ENCODE measurements at regions not wholly inside any gene's neighbourhood (a gene's known extent, or its start where the extent isn't known, plus 50 kb on each side); places are given as distances from the start of the nearest gene placed in this dataset.

DNA sequence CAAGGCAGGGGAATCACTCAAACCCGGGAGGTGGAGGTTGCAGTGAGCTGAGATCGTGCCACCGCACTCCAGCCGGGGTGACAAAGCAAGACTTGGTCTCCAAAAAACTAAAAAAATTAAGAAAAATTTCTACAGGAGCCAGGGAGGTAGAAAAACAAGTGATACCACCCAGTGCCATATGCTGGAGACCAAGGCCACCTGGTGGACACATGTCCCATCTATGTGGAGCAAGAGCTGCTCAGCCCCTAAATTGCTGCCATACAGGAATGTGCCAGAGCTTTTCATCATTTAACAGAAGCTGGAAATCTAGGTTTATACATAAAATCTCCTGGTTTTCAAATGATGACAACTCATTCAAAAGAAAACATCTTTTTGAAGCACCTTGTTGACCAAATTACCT lies 61.4 kb upstream of the ELK3 start:
- DNase-seq, result no peak

DNA sequence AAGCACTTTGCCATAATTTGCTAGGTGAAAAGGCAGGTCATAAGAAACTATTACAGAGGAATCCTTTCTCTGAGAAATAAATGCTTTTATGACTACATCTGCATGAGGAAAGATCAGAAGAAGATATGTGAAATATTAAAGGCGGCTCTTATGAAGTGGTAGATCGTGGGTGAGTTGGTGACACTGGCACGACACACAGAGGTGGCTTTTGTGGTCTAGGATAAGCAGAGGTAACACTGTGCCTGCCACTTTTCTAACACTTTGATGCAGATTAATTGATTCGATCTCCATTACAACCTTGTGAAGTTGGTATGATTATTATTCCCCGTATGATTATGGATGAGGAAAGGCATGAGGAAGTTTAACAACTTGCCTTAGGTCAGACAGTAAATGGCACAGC lies 60.0 kb upstream of the ELK3 start:
- no peak for DNase-seq

- no peak for DNase-seq
These were observed 58.0 kb upstream of the ELK3 start for GRCh38 chr12:96136161-96136560.

DNA sequence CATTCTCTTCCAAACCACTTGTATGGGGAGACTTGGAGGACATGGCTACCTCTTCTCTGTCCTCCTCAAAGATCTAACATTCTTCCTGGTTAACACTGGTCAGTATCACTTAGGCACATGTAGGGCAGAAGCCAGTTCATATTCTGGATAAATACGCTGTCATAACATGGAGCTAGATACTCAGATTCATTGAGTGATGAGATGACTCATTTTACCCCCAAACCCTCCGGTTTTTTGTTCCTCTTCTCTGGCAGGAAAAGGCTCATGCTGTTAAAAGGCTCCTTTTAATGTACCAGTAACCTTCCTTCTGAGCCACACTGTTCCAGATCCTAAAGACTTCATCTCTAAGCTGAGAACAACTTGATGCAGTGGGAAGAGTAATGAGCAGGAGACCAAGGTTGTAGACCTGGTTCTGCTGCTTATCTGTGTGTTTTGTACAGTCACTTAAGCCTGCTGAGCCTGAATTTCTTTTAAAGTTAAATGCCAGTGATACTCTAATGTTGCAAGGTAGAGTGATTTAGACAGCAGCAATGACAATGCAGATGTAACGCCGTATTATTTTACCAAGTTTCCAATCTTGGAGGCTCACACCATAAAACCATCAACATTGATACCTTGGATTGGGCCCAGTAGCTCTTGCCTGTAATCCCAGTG lies 57.3 kb upstream of the ELK3 start:
- no peak for DNase-seq

GRCh38 chr12:96140174-96140573 lies 54.0 kb upstream of the ELK3 start:
- no peak for DNase-seq

DNA sequence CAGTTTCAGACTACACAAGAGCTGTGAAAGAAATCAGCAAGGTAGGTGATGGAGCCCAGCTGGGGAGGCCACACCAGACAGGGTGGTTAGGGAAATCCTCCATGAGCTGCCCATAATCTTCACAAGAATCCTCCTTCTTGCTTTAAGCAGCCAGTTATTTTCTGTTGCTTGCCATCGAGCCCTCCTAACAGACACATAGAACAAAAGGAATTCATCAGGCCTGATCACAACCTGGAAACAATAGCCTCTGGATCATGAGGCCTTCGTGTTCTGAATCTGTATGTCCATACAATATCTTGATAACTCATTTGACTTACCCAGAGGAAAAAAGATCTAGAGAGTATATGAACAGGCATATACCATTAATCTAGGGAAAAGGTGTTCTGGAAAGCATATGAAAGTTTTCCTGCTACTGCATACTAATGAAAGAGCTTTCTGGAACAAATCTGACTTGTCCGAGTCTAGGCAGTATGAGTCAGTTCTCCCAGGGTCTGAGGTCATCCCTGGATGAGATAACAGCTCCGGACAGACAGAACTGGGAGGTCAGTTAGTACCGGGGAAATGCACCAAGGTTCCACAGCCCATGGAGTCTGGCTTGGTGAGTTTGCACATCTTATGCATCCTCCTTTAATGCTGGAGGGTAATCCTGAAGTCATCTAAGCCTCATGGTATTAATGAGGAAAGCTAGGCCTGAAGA lies 52.8 kb upstream of the ELK3 start:
- DNase-seq, result no peak

- no peak for DNase-seq
These were observed 50.8 kb upstream of the ELK3 start for GRCh38 chr12:96143392-96143791.

DNA sequence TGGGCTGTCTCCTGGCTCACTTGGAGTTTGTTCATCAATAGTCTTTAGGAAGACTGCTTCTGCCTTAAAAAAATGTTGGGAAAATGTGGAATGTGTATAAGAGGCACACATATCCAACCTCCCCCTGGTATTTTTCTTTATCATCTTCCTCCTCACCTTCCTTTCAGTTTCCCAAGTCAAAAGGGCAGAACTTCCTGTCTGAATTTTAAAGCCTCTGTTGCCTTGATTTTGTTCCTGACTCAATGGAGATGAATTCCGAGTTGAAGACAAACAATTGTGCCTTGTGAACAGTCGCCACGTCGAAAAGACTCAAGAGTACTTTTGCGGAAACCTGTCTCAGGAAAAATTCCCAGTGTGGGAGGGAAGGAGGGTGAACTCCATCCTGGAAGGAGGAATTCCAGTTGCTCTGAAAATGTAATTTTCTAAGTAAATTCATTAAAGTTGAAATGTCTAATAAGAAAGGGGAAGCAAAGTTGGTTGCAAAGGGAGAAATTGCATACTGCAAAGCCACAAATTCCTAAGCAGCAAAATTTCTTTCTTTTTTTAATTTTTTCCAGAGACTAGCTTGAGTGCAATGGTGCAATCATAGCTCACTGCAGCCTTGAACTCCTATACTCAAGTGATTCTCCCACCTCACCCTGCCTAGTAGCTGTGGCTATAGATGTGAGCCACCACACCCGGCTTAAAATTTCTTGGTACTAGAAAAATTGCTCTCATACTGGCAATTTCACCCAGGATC lies 50.2 kb upstream of the ELK3 start:
- no peak for DNase-seq
